SH-SY5Y (cell line): ENCODE measurements at regions not wholly inside any gene's neighbourhood (a gene's known extent, or its start where the extent isn't known, plus 50 kb on each side); places are given as distances from the start of the nearest gene placed in this dataset.

Experiments used
- GATA2 ChIP-seq: IDR thresholded peaks from 2 replicates; pipeline ENCODE4 v1.6.1; 2011; ENCODE audit warnings: mild to moderate bottlenecking, low read depth, low read length
- GATA3 ChIP-seq: IDR thresholded peaks from 2 replicates; pipeline ENCODE4 v1.6.1; 2011; ENCODE audit warnings: low read depth, mild to moderate bottlenecking, low read length, moderate library complexity

DNA sequence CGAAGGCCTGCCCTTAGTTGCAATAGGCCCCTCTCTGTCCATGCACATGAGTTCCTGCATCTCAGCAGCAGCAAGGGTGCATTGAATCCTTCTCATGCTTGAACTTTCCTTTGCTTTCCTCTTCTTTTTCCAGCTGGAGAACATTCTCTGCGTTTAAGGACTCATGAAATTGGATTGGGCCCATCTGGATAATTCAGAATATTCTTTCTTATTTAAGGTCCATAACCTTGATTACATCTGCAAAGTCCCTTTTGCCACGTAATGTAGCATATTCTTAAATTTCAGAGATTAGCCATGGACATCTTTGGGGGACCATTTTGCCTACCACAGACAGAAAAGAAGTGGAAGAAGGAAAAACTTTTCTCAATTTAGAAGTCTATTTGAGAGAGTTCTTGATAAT is 159.7 kb upstream of the C21orf91 start:
- TF ChIP-seq GATA3 (no peak), GATA2 (no peak)
